Choroid plexus epithelial cell (primary cell): ENCODE measurements at regions not wholly inside any gene's neighbourhood (a gene's known extent, or its start where the extent isn't known, plus 50 kb on each side); places are given as distances from the start of the nearest gene placed in this dataset.
"Not testable (repeated sequence)": the region's sequence is repeated elsewhere in the genome, so short reads cannot be mapped to it uniquely, and the experiment has no call there.

Experiments used
- DNase-seq: peaks from one replicate; pipeline ENCODE4 v3.0.0-alpha.2; 2010; ENCODE audit warnings: low read depth
- H3K4me3 ChIP-seq: 2 replicates; pipeline ENCODE4 v1.5.1; 2011; ENCODE audit warnings: low read depth, mild to moderate bottlenecking, control low read depth, low read length, moderate library complexity
- TF ChIP-seq, protein P1 (sequence below): conservative IDR thresholded peaks from 2 replicates; pipeline ENCODE4 v1.5.1; 2011; ENCODE audit warnings: low read depth, mild to moderate bottlenecking, control low read depth, inconsistent platforms, low read length, moderate library complexity

DNA sequence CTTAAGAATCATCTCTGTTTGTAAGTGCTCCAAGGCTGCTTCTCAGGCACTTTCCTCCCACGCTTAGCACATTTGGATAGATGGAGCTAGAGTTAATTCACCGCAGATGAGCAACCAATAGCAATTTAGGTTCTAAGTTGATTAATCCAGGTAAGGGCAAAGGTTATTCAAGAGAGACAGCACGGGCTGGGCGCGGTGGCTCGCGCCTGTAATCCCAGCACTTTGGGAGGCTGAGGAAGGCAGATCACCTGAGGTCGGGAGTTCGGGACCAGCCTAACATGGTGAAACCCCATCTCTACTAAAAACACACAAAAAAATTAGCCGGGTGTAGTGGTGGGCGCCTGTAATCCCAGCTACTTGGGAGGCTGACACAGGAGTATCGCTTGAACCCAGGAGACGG is 54.5 kb upstream of the UNC13C start:
- not testable (repeated sequence) for DNase-seq

DNA sequence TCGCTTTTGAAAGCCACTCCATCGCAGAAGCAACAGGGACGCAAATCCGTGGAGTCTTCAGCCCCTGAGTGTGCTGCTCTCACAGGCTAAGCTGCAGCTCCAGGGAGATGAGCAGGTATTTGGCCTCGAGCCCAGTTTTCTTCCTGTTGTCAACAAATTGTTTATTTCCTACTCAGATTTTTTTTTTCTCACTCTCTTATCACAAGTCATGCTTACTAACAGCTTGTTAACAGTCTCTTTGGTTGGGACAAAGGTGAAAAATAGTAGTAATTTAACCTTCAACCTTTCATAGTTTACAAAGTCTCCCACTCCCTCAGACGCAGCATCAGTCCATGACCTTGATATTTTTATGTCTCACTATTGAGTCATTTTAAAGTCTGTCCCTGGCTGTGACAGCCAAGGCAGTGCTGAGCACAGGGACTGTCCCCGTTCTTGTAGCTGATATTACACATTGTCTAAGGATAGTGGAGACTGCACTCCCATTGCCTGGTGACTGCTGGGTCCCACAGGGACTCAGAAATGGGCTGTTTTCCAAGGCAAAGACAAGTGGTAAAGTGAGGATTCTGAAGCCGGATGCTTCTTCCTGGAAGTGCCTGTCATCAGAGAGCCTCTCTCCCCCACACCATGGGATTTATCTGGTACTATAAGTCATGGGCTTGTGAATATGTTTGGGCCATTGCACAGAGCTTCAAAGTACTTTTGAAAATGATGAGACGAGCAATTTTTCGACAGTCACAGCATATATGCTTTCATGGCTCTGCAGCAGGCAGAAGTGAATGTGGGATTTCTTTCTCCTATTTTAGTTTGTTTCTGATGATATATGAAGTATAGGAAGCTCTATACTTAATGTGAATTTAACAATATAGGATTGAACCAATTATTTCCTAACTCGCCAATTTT is 59.8 kb upstream of the UNC13C start:
- DNase-seq = no peak
- no peak overlapping the region for H3K4me3 ChIP-seq
- TF ChIP-seq, protein P1, sequence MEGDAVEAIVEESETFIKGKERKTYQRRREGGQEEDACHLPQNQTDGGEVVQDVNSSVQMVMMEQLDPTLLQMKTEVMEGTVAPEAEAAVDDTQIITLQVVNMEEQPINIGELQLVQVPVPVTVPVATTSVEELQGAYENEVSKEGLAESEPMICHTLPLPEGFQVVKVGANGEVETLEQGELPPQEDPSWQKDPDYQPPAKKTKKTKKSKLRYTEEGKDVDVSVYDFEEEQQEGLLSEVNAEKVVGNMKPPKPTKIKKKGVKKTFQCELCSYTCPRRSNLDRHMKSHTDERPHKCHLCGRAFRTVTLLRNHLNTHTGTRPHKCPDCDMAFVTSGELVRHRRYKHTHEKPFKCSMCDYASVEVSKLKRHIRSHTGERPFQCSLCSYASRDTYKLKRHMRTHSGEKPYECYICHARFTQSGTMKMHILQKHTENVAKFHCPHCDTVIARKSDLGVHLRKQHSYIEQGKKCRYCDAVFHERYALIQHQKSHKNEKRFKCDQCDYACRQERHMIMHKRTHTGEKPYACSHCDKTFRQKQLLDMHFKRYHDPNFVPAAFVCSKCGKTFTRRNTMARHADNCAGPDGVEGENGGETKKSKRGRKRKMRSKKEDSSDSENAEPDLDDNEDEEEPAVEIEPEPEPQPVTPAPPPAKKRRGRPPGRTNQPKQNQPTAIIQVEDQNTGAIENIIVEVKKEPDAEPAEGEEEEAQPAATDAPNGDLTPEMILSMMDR = no peak

More for the DNA sequence above, 54.5 kb upstream of the UNC13C start:
- not testable (repeated sequence) for H3K4me3 ChIP-seq

DNA sequence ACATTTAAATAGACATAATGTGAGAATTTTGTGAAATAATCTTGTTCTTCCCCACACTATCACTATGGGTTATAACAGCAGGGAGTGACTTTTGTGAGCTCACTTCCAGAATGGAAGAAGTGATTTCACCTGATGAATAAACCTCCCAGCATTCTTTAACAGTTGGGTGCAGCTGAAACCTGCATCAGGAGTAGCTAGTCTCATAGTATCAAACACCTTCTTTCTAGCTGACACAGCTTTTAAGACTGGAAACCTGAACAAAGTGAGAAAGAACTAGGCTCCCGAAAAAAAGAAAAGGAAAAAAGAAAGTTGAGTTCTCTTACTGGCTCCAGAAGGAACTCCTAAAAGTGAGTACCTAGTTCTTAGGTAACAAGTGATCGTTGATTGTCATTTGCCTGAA is 61.1 kb upstream of the UNC13C start:
- TF ChIP-seq, protein P1 = no peak
- no peak overlapping the region for H3K4me3 ChIP-seq
- no peak for DNase-seq

DNA sequence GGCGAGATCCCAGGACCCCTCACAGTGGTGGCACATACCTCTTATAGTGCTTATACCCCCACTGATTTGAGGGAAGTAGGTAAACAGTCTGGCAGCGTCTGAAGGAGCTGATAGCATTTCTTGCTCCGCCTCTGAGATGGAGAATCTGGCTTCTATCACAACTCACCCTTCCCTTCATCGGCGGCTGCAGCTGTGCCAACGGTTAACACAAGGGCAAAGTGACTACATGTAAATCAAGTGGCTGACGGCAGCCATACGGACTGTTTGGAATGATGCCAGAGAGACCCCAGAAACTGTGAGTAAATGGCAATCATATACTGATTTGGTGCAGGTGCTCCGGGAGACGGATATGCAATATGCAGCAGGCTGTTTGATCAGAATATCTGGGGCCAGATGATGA is 66.8 kb upstream of the UNC13C start:
- no peak overlapping the region for H3K4me3 ChIP-seq
- DNase-seq = no peak
- TF ChIP-seq, protein P1 = no peak

DNA sequence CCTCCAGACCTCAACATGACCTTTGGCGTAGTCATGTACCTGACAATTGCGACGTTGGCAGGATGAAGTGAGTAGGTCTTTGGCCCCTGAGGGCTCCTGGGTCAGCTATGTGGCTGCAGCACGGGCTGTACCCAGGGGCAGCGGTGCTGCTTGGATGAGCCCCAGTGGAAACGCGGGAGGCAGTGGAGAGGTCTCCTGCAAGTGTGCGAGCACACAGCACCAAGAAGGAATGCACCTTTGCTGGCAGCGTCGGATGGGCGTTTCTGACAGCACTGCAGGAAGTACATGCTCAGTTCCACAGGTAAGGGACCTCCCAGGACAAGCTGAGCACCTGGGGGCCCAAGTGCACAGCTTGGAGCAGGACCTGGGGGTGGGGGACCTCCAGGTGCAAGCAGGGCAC is 67.4 kb upstream of the UNC13C start:
- no peak for DNase-seq
- TF ChIP-seq, protein P1 = no peak
- no peak overlapping the region for H3K4me3 ChIP-seq

DNA sequence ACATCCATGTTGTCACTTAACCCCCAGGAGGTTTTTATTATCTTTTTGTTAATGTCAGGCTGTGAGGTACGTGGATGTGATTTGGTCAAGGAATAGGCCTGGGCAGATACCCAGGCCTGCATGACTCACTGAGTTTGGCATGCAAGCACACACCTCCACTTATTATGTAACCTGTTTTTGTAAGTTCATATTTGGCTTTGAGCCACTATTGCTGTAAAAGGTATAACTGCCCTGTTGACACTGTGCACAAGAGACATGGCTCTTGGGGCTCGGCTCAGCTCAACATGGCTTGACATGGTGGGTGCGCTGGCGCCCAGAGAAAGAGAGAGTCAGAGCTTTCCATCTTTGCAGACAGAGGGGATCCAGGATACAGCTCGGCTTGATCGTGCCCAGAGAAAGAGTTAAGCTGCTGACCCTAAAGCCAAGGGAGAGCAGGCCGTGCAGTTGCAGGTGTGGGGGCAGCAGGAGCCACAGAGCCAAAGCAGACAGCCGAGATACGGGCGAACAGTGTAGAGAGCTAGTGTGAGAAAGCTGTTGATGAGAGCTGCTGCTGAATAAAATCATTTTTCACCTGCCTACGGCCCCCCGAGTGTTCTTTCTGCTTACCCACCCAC is 67.9 kb upstream of the UNC13C start:
- TF ChIP-seq, protein P1 = no peak
- H3K4me3 ChIP-seq = no peak overlapping the region
- DNase-seq = no peak

DNA sequence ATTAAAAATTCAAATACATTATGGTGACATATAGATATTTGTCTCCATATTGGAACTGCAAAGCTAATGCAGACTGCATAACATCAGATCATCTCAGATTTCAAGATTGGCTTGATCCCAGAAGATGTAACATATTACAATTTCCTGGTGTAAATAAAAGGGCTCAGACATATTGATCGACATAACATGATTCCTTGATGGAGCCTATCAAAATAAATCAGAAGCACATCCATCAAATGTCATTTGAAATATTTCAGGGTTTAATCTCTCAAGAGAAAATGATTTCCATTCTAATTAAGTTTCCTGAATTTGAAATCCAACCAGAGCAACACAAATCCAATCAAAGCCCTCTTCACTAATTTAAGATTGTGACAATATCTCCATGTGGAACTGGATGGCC is 75.1 kb upstream of the UNC13C start:
- no peak overlapping the region for H3K4me3 ChIP-seq
- TF ChIP-seq, protein P1 = no peak
- no peak for DNase-seq

DNA sequence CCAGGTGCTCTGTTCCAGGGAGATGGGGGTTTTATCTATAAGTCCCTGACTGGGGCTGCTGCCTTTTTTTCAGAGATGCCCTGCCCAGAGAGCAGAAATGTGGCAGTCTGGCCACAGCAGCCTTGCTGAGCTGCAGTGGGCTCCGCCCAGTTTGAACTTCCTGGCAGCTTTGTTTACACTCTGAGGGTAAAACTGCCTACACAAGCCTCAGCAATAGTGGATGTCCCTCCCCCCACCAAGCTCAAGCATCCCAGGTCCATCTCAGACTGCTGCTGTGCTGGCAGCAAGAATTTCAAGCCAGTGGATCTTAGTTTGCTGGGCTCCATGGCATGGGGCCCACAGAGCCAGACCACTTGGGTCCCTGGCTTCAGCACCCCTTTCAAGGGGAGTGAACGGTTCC is 84.8 kb upstream of the UNC13C start:
- DNase-seq = not testable (repeated sequence)

DNA sequence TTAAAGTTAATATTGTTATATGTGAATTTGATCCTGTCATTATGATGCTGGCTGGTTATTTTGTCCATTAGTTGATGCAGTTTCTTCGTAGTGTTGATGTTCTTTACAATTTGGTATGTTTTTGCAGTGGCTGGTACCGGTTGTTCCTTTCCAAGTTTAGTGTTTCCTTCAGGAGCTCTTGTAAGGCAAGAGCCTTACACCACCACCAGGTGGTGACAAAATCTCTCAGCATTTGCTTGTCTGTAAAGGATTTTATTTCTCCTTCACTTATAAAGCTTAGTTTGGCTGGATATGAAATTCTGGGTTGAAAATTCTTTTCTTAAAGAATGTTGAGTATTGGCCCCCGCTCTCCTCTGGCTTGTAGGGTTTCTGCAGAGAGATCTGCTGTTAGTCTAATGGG is 86.4 kb upstream of the UNC13C start:
- H3K4me3 ChIP-seq = not testable (repeated sequence)
- DNase-seq = peak; percentile 5

More for the DNA sequence above, 84.8 kb upstream of the UNC13C start:
- not testable (repeated sequence) for H3K4me3 ChIP-seq
